Erythroblast (primary cell): ENCODE measurements at regions not wholly inside any gene's neighbourhood (a gene's known extent, or its start where the extent isn't known, plus 50 kb on each side); places are given as distances from the start of the nearest gene placed in this dataset.

ENCODE experiments used
- GATA1 ChIP-seq: IDR thresholded peaks from 2 replicates; pipeline ENCODE4 v1.6.1; 2011; ENCODE audit warnings: low read depth, mild to moderate bottlenecking, control low read depth, low read length, moderate library complexity
- POLR2A ChIP-seq: IDR thresholded peaks from 2 replicates; pipeline ENCODE4 v1.6.1; 2011; ENCODE audit warnings: mild to moderate bottlenecking, low read length

DNA sequence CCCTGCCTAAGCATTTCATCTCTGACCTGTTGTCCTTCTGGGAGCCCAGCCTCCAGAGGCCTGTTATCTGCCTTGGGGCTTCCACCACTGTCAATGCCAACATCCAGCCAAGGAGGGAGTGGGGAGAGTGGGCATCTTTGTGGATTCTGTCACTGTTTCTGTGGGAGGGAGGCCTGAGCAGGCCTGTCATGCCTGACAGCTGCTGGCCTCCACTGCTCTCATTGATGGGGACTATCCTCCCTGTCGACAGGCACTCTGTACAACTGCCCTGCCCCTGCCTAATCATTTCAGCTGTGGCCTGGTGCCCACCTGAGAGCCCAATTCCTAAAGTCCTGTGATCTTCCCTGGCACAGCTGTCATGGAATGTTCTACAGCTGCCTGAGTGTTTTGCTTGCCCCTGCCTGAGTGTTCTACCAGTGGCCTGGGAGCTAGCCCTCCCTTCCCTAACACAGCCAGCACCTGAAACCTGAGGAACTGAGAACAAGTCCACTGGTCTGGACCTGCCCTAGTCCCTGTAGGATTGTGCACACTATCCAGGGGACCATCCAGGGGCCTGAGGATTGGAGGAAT is 145.3 kb downstream of the FAM83B start:
- no peak for TF ChIP-seq GATA1
- no peak for TF ChIP-seq POLR2A
